ENCODE measurements at regions not wholly inside any gene's neighbourhood (a gene's known extent, or its start where the extent isn't known, plus 50 kb on each side); places are given as distances from the start of the nearest gene placed in this dataset.

DNA sequence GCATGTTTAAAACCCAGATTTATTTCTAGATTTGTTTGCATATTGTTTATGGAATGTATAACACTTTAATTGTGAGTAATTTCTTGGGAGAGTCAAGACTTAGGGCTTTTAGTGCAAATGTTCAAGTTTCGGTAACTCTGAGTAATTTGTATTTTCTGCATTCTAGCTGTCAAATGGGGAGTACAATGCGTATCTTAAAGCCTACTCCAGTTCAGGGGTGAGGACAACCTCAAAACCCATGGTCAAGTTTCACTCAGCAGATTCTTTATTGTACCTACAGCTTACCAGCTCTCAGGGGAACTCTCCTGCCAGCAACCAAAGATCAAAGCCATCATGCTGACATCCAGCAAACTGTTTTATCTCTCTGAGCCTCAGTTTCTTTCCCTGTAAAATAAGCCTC is 458.6 kb upstream of the JARID2 start:
- TF ChIP-seq CEBPB (IDR thresholded peaks at IDR 0.05; ENCODE audit: borderline replicate concordance, low read depth, low read length) (no peak), NFYB (CRISPR knock-in tag; IDR thresholded peaks at IDR 0.05) (no peak)

Measured in HepG2 (cell line).